ENCODE measurements at regions not wholly inside any gene's neighbourhood (a gene's known extent, or its start where the extent isn't known, plus 50 kb on each side); places are given as distances from the start of the nearest gene placed in this dataset.

DNA sequence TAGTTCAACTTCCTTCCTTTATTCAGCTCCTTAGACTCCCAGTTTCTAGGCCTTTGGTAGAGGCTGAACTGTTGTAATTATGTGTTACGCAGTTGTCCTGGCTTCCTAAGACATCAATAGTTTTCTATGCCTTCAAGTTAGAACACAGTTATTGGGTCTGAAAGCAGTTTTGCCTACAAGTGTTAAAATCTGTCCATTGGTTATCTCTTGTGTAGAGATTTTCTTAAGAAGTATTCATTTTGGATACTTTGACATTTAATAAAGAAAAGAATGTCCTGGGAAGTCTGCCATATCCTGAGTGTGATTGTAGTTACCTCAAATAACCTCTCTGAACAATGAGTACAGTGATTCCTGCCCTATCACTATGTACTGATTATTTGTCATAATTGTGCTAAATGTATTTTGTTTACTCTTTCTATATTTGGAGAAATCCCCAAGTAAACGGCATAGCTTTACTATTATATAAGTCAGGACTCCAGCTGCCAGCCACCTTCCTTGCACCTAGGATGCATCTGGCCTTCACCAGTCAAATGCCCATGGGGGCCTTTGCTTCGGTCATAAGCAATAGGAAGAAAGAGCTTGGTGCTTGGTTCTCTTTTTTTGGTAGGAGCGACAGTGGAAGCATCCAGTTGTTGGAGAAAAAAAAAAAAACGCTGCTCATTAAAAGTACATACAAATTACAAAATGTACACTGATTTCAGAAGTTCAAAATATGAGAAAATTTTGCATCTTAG lies 449.5 kb upstream of the PKDCC start:
- TF ChIP-seq, protein P1, sequence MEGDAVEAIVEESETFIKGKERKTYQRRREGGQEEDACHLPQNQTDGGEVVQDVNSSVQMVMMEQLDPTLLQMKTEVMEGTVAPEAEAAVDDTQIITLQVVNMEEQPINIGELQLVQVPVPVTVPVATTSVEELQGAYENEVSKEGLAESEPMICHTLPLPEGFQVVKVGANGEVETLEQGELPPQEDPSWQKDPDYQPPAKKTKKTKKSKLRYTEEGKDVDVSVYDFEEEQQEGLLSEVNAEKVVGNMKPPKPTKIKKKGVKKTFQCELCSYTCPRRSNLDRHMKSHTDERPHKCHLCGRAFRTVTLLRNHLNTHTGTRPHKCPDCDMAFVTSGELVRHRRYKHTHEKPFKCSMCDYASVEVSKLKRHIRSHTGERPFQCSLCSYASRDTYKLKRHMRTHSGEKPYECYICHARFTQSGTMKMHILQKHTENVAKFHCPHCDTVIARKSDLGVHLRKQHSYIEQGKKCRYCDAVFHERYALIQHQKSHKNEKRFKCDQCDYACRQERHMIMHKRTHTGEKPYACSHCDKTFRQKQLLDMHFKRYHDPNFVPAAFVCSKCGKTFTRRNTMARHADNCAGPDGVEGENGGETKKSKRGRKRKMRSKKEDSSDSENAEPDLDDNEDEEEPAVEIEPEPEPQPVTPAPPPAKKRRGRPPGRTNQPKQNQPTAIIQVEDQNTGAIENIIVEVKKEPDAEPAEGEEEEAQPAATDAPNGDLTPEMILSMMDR (IDR thresholded peaks at IDR 0.05) = no peak
- DNase-seq (ENCODE audit: low spot score in 2 of 2) = no peak
- Histone ChIP-seq H3K36me3 (no peaks in the 10 kb centered on the region), H3K4me1 (peaks cover 0 to 25% of the 10 kb centered on the region in 2 donors), H3K4me3 (no peak overlapping the region), H3K9me3 (no peaks in the 10 kb centered on the region), H3K27me3 (no peaks in the 10 kb centered on the region), H3K27ac (peak overlapping the region; percentile 10 to 25)
- intact Hi-C loops (cut with DNase I) = loop anchor here (10.0 kb wide), 1 partner anchor 134 kb away; no protein-coding TSS in a partner anchor

DNA sequence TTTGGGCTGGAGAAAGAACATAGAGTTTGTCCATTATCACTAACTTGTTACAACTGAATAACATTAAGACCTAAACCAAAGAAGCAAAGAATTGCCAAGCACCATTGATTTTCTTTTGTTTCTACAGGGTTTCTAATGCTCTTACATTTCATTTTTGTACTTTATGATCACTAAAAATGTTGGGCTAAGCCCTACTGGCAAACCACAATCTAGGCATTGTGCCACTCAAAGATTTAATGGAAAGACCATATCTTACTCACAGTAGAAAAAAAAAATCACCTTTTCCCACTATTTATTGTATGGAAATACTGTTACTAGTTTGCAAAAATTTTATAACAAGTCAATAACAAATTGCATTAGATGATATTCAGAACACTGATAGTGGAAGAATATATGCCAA lies 447.4 kb upstream of the PKDCC start:
- no peaks in the 10 kb centered on the region for H3K36me3 ChIP-seq
- intact Hi-C loops (cut with DNase I) = no loop called here
- peaks cover 0 to 30% of the 10 kb centered on the region in 2 donors for H3K4me1 ChIP-seq
- H3K27me3 ChIP-seq = no peaks in the 10 kb centered on the region
- no peaks in the 10 kb centered on the region for H3K9me3 ChIP-seq
- no peak for DNase-seq (ENCODE audit: low spot score in 2 of 2)
- TF ChIP-seq, protein P1 (IDR thresholded peaks at IDR 0.05) = no peak
- H3K27ac ChIP-seq = no peak overlapping the region
- no peak overlapping the region for H3K4me3 ChIP-seq

DNA sequence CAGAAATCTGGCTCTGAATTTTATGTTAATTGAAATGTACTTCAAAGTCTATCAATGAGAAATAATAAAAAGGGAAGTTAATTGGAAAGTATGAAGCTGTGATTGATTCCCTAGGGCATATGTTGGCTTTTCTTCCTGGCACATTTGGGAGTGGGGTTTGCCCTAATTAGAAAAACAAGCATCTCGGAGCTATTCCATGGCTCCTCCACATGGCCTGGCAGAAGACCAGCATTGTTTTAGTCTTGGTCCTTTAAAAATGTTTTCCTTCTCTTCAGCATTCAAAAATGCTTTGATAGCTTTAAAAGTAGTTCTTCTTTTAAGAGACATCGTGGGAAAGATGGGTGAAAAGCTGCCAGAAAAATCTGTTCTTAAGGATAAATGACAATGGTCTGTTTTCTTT lies 445.5 kb upstream of the PKDCC start:
- H3K4me1 ChIP-seq = peaks cover 0 to 27% of the 10 kb centered on the region in 2 donors
- no peak for DNase-seq (ENCODE audit: low spot score in 2 of 2)
- TF ChIP-seq, protein P1 (IDR thresholded peaks at IDR 0.05) = no peak
- H3K4me3 ChIP-seq = no peak overlapping the region
- no peak overlapping the region for H3K27ac ChIP-seq
- no peaks in the 10 kb centered on the region for H3K27me3 ChIP-seq
- no peaks in the 10 kb centered on the region for H3K36me3 ChIP-seq
- no peaks in the 10 kb centered on the region for H3K9me3 ChIP-seq
- intact Hi-C loops (cut with DNase I) = no loop called here

DNA sequence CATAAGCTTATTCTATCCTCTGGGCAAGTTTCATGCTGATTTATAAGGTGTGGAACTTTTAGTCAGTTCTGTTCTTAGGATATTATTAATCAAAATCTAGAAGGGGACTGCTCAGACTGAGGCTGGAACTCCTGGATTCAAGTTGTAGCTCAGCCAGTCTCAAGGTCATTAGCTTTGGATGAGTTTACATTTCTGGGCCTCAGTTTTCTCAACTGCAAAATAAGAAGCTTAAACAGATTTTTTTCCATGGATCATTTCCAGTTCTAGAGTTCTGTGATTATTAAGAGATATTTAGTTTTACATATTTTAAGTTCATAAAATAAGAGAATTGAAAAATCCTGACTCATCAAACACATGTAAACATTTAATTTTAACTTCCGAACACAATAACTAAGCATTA lies 442.5 kb upstream of the PKDCC start:
- Histone ChIP-seq H3K27me3 (no peaks in the 10 kb centered on the region), H3K4me1 (peaks cover 0 to 31% of the 10 kb centered on the region in 2 donors), H3K36me3 (no peaks in the 10 kb centered on the region), H3K27ac (peak overlapping the region; percentile 22 to 69), H3K4me3 (no peak overlapping the region), H3K9me3 (no peaks in the 10 kb centered on the region)
- no peak for DNase-seq (ENCODE audit: low spot score in 2 of 2)
- intact Hi-C loops (cut with DNase I) = no loop called here
- TF ChIP-seq, protein P1 (IDR thresholded peaks at IDR 0.05) = no peak

DNA sequence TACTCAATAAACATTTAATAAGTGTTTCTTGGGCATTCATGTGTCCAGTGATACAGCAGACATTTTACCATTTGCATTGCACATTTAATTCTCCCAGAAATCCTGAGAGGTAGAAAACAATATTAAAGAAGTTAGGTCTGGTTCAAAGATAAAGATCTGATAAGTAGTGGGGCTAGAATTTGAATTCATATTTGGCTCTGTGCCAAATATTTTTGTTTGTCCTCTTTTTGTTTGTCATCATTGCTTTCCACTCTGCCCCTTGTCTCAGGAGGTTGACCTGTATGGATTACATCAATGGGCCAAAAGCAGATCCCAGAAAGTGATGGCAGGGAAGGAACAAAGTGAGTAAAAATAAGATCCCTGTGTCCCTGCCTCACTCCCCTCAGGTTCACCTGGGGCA lies 441.9 kb upstream of the PKDCC start:
- intact Hi-C loops (cut with DNase I) = no loop called here
- no peaks in the 10 kb centered on the region for H3K27me3 ChIP-seq
- no peaks in the 10 kb centered on the region for H3K9me3 ChIP-seq
- no peak for DNase-seq (ENCODE audit: low spot score in 2 of 2)
- peak overlapping the region; percentile 69 to 89 for H3K27ac ChIP-seq
- H3K36me3 ChIP-seq = no peaks in the 10 kb centered on the region
- TF ChIP-seq, protein P1 (IDR thresholded peaks at IDR 0.05) = no peak
- H3K4me1 ChIP-seq = peaks cover 0 to 33% of the 10 kb centered on the region in 2 donors
- no peak overlapping the region for H3K4me3 ChIP-seq

Data from ascending aorta (tissue), 2 donors.